ENCODE measurements at regions not wholly inside any gene's neighbourhood (a gene's known extent, or its start where the extent isn't known, plus 50 kb on each side); places are given as distances from the start of the nearest gene placed in this dataset.

- Histone ChIP-seq H3K79me2 (ENCODE audit: insufficient read depth, low read length) (no peaks in the 10 kb centered on the region), H3K27ac (ENCODE audit: low read length) (no peak overlapping the region), H2AFZ (ENCODE audit: low read depth, low read length) (no peak overlapping the region), H3K9ac (ENCODE audit: low read depth, low read length) (no peak overlapping the region), H3K27me3 (ENCODE audit: insufficient read depth, low read length, poor library complexity) (no peaks in the 10 kb centered on the region), H3K9me3 (ENCODE audit: insufficient read depth, low read length, severe bottlenecking) (no peaks in the 10 kb centered on the region), H3K4me3 (ENCODE audit: low read depth in 1 of 2, low read length in 2 of 2) (no peak overlapping the region), H4K20me1 (ENCODE audit: insufficient read depth, low read length) (no peaks in the 10 kb centered on the region), H3K4me1 (ENCODE audit: insufficient read depth, low read length) (no peaks in the 10 kb centered on the region), H3K36me3 (ENCODE audit: insufficient read depth, low read length) (no peaks in the 10 kb centered on the region), H3K4me2 (ENCODE audit: insufficient read depth, low read length) (no peak overlapping the region)
- no peak for ATAC-seq (ENCODE audit: insufficient read depth, low read depth)
- no peak for TF ChIP-seq CTCF (IDR thresholded peaks at IDR 0.05; ENCODE audit: borderline replicate concordance, extremely low read depth, low read length, poor library complexity, severe bottlenecking)
- no peak for DNase-seq
Observed at GRCh38 chr7:33770576-33770975, 134.8 kb upstream of the BMPER start.

- DNase-seq (no peak), ATAC-seq (ENCODE audit: insufficient read depth, low read depth) (no peak)
- no peaks in the 10 kb centered on the region for H3K9me3 ChIP-seq (ENCODE audit: insufficient read depth, low read length, severe bottlenecking)
- no peak overlapping the region for H3K4me2 ChIP-seq (ENCODE audit: insufficient read depth, low read length)
- H2AFZ ChIP-seq (ENCODE audit: low read depth, low read length) = no peak overlapping the region
- no peak overlapping the region for H3K9ac ChIP-seq (ENCODE audit: low read depth, low read length)
- no peak overlapping the region for H3K4me3 ChIP-seq (ENCODE audit: low read depth in 1 of 2, low read length in 2 of 2)
- no peaks in the 10 kb centered on the region for H4K20me1 ChIP-seq (ENCODE audit: insufficient read depth, low read length)
- no peaks in the 10 kb centered on the region for H3K36me3 ChIP-seq (ENCODE audit: insufficient read depth, low read length)
- no peak overlapping the region for H3K27ac ChIP-seq (ENCODE audit: low read length)
- no peaks in the 10 kb centered on the region for H3K27me3 ChIP-seq (ENCODE audit: insufficient read depth, low read length, poor library complexity)
- H3K79me2 ChIP-seq (ENCODE audit: insufficient read depth, low read length) = no peaks in the 10 kb centered on the region
- no peaks in the 10 kb centered on the region for H3K4me1 ChIP-seq (ENCODE audit: insufficient read depth, low read length)
- TF ChIP-seq CTCF (IDR thresholded peaks at IDR 0.05; ENCODE audit: borderline replicate concordance, extremely low read depth, low read length, poor library complexity, severe bottlenecking) = no peak
- no peak for TF ChIP-seq EZH2 (IDR thresholded peaks at IDR 0.05; ENCODE audit: borderline replicate concordance, low read depth, low read length, severe bottlenecking)
Observed at GRCh38 chr7:33771422-33771821, 133.9 kb upstream of the BMPER start.

- TF ChIP-seq EZH2 (IDR thresholded peaks at IDR 0.05; ENCODE audit: borderline replicate concordance, low read depth, low read length, severe bottlenecking) (no peak), CTCF (IDR thresholded peaks at IDR 0.05; ENCODE audit: borderline replicate concordance, extremely low read depth, low read length, poor library complexity, severe bottlenecking) (no peak)
- Histone ChIP-seq H3K79me2 (ENCODE audit: insufficient read depth, low read length) (no peaks in the 10 kb centered on the region), H3K27me3 (ENCODE audit: insufficient read depth, low read length, poor library complexity) (no peaks in the 10 kb centered on the region), H3K36me3 (ENCODE audit: insufficient read depth, low read length) (no peaks in the 10 kb centered on the region), H3K4me1 (ENCODE audit: insufficient read depth, low read length) (no peaks in the 10 kb centered on the region), H3K9ac (ENCODE audit: low read depth, low read length) (no peak overlapping the region), H4K20me1 (ENCODE audit: insufficient read depth, low read length) (no peaks in the 10 kb centered on the region), H2AFZ (ENCODE audit: low read depth, low read length) (no peak overlapping the region), H3K27ac (ENCODE audit: low read length) (no peak overlapping the region), H3K4me2 (ENCODE audit: insufficient read depth, low read length) (no peak overlapping the region), H3K9me3 (ENCODE audit: insufficient read depth, low read length, severe bottlenecking) (no peaks in the 10 kb centered on the region), H3K4me3 (ENCODE audit: low read depth in 1 of 2, low read length in 2 of 2) (no peak overlapping the region)
- no peak for DNase-seq
- ATAC-seq (ENCODE audit: insufficient read depth, low read depth) = no peak
Observed at GRCh38 chr7:33773053-33773452, 132.3 kb upstream of the BMPER start.
